Globus pallidus (tissue), 1 donor: ENCODE measurements at regions not wholly inside any gene's neighbourhood (a gene's known extent, or its start where the extent isn't known, plus 50 kb on each side); places are given as distances from the start of the nearest gene placed in this dataset.
"Not testable (repeated sequence)": the region's sequence is repeated elsewhere in the genome, so short reads cannot be mapped to it uniquely, and the experiment has no call there.

Source experiments
- DNase-seq: peaks from one replicate; pipeline ENCODE4 v3.0.0-alpha.2; 2015; ENCODE audit warnings: low spot score

- no peak for DNase-seq
These were observed 469.8 kb upstream of the WWC1 start for GRCh38 chr5:167821669-167822068.

- DNase-seq: no peak
These were observed 469.2 kb upstream of the WWC1 start for GRCh38 chr5:167822241-167822640.

GRCh38 chr5:167823405-167823804 lies 468.0 kb upstream of the WWC1 start:
- DNase-seq: no peak

- DNase-seq: no peak
These were observed 463.7 kb upstream of the WWC1 start for GRCh38 chr5:167827766-167828165.

GRCh38 chr5:167831754-167832504 lies 459.5 kb upstream of the WWC1 start:
- DNase-seq: no peak

DNA sequence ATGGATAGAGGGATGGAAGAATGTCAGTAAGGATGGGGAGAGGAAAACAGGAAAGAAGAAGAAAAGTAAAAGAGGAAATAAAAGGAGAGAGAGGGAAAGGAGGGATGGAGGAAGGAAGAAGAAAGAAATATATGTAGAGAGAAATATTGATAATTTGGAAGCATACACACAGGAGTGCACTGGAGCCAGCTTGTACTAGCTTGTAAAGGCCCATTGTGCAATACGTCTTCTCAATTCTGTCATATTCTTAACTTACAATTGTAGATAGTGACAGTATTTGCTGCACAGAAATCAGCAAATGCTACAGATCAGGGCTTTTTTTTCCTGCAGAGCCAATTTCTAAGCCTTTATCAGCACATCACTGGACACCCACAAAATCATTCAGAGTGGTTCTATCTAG lies 458.8 kb upstream of the WWC1 start:
- DNase-seq: no peak

DNA sequence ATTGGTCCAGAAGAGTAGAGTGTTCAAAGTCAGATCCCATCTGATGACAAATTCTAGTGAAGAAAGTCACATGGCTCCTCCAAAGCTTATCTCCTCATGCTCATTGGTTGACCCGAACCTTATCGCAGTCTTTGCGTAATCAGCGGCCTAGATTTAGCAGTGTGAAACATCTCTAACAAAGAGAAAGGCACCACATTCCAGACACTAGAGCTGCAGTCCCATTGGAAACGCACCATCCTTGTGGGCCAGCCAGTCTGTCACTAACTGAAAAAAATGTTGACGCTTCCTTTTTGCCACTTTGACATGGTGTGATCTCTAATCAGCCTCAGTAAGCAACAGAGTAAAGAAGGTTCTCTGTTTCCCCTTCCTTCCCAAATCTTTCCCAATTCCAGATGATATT lies 458.0 kb upstream of the WWC1 start:
- DNase-seq: no peak

DNA sequence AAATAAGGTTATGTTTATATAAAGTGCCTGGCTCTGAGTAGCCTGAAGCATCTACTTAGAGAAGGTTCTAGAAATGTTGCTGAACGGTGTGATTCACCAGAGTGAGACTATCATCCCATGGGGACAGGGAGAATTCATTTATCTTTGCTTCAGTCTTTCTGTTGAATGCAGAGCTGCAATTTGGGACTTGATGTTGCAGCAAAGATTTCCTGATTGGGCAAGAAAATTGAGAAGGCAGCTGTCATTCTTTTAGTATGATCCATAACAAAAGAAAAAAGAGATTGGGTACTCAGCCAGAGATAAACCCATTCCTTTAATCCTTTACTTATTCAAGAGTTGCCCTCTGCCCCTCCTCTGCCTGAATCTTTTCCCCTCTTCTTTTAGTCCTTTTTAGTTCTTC lies 456.3 kb upstream of the WWC1 start:
- no peak for DNase-seq

- DNase-seq: no peak
These were observed 454.3 kb upstream of the WWC1 start for GRCh38 chr5:167837127-167837526.

- DNase-seq: no peak
These were observed 452.4 kb upstream of the WWC1 start for GRCh38 chr5:167839065-167839464.

GRCh38 chr5:167840527-167841130 lies 450.8 kb upstream of the WWC1 start:
- DNase-seq: no peak

DNA sequence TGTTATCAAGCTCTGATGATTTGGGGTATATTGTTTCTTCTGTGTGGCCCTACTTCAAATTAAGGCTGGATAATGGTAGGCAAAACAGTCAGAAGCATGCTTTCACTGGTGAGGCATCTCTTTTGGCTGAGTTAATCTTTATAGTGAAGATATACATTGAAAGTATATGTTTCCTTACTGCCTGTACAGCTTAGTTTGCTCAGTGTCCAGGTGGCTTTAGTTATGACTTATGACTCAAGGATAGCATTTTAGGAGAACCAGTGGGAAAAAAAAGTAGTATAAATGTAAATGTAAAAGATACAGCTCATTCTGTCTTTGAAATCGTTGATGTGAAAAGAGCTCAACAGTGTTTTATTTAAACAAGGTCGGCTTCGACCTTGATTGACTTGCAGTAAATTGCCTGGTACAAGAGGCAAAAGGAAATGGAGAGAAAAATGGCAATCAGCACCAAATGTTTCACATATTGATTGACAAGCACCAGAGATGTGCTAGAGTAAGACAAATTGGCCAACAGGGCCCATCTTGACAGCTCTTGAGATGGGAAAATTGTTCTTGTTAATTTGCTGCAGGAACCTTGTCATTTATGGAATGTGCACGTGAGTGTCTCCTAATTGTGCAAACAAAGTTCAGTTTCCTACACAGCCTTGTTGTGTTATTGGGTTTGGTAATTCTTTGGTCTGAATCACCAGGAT lies 447.4 kb upstream of the WWC1 start:
- no peak for DNase-seq

- no peak for DNase-seq
These were observed 445.5 kb upstream of the WWC1 start for GRCh38 chr5:167845952-167846351.

DNA sequence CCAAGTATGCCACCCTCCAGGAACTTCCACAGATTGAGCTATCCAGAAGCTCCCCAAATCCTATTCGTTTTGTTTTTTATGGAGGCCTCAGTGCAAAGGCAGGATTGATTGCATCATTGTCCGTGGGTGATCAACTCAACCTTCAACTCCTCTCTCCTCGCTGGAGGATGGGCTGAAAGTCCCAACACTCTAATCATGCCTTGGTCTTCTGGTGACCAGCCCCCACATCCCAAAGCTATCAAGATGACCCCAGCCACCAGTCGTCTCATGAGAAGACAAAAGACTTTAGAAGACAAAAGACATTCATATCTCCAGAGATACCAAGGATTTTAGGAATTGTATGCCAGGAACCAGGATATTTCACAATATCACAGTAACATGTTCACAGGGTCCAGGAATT lies 441.6 kb upstream of the WWC1 start:
- DNase-seq: no peak

DNA sequence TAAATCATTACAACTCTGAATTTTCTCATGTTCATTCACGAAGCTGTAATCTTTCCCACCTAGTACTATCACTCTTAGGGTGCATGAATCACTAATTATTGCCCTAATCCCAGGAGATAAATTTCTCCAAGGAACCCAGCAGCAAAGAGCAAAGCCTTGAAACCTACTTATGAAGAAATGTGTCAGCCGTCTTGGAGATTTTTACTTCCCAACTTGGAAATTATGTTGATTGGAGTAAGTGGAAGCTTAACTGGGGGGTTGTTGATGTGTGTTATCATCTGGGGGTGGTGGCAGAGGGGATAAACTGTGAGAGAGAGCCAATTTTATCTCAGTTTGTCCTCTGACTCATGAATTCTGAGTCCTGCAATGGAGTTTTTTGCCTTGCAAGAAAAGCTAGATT lies 440.5 kb upstream of the WWC1 start:
- DNase-seq: no peak

GRCh38 chr5:167851416-167851815 lies 440.0 kb upstream of the WWC1 start:
- no peak for DNase-seq

- no peak for DNase-seq
These were observed 438.9 kb upstream of the WWC1 start for GRCh38 chr5:167852515-167852914.

DNA sequence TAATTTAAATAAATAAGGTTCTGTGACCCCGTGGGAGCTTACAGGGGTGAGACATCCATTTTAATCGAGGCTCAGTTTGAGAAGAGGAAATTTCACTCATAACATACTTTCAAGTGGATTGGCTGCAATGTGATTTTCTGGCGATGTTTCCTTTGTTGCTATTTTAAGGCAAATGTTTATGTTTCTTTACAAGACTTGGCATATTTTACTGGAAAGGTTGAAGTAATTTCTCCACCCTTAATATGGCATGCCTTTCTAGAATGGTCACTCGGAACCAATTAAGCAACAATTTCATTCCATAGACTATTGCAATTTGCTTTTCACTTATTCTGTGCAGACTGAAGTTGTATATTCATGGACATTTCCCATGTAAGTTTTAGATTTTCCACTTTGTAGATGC lies 438.0 kb upstream of the WWC1 start:
- no peak for DNase-seq

DNA sequence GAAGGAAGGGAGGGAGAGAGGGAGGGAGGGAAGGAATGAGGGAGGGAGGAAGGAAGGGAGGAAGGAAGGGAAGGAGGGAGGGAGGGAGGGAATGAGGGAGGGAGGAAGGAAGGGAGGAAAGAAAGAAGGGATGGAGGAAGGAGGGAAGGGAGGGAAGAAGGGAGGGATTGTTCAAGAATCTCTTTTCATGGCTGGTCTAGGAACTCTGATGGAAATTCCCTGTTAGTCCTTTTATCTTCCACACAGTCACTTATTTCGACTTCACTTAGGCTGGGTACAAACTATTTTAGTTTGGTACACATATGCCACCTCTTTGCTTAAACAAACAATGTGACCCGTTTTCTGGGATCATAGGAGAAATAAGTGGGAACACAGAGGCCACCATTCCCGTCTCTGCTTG lies 435.6 kb upstream of the WWC1 start:
- DNase-seq: no peak

- DNase-seq: no peak
These were observed 434.1 kb upstream of the WWC1 start for GRCh38 chr5:167857321-167857720.

DNA sequence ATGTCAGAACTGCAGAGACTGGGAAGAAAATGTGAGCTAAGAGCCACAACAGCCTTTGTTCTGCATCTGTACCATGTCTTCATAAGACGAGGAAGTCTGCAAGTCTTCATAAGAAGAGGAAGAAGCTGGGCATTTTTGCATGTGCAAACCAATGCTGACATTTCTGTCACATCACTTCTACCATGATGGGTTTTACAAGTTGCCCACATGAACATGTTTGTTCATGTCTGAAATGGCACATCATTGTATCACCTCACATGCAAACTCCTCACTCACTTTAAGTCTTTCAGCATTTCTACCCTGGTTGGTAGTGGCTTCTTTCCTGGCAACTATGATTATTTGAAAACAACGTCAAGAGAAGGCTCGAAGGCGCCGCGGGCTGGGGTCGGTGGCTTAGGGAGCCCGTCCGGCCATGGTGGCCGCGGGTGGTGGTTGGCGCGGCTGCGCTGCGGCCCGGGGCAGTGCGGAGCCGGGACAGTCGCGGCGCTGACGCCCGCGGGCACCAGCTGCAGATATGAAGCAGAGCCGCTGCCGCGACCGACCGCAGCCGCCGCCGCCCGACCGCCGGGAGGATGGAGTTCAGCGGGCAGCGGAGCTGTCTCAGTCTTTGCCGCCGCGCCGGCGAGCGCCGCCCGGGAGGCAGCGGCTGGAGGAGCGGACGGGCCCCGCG lies 433.1 kb upstream of the WWC1 start:
- not testable (repeated sequence) for DNase-seq

- no peak for DNase-seq
These were observed 430.1 kb upstream of the WWC1 start for GRCh38 chr5:167861129-167861927.
